ENCODE measurements at regions not wholly inside any gene's neighbourhood (a gene's known extent, or its start where the extent isn't known, plus 50 kb on each side); places are given as distances from the start of the nearest gene placed in this dataset.

- Histone ChIP-seq H3K9me3 (no peaks in the 10 kb centered on the region), H3K4me1 (no peaks in the 10 kb centered on the region), H3K27me3 (no peaks in the 10 kb centered on the region), H3K36me3 (no peaks in the 10 kb centered on the region), H3K27ac (no peak overlapping the region), H3K4me3 (no peak overlapping the region)
- TF ChIP-seq CTCF (IDR thresholded peaks at IDR 0.05) = no peak
- no peak for TF ChIP-seq POLR2AphosphoS5 (IDR thresholded peaks at IDR 0.05)
- no peak for TF ChIP-seq POLR2A (IDR thresholded peaks at IDR 0.05)
- intact Hi-C loops (cut with DNase I; ENCODE audit: low total_unique reads) = no loop called here
- DNase-seq (ENCODE audit: low spot score in 2 of 2) = no peak
Measured at GRCh38 chr4:62269918-62270317, 1069.8 kb downstream of the ADGRL3 start.

- Histone ChIP-seq H3K27me3 (no peaks in the 10 kb centered on the region), H3K36me3 (no peaks in the 10 kb centered on the region), H3K27ac (no peak overlapping the region), H3K4me1 (no peaks in the 10 kb centered on the region), H3K4me3 (no peak overlapping the region), H3K9me3 (no peaks in the 10 kb centered on the region)
- DNase-seq (ENCODE audit: low spot score in 2 of 2) = no peak
- no peak for TF ChIP-seq POLR2AphosphoS5 (IDR thresholded peaks at IDR 0.05)
- TF ChIP-seq CTCF (IDR thresholded peaks at IDR 0.05) = no peak
- TF ChIP-seq POLR2A (IDR thresholded peaks at IDR 0.05) = no peak
- intact Hi-C loops (cut with DNase I; ENCODE audit: low total_unique reads) = no loop called here
Measured at GRCh38 chr4:62263454-62263853, 1063.3 kb downstream of the ADGRL3 start.

- H3K27me3 ChIP-seq = no peaks in the 10 kb centered on the region
- TF ChIP-seq CTCF (IDR thresholded peaks at IDR 0.05) (no peak), POLR2A (IDR thresholded peaks at IDR 0.05) (no peak)
- H3K27ac ChIP-seq = no peak overlapping the region
- intact Hi-C loops (cut with DNase I; ENCODE audit: low total_unique reads) = no loop called here
- no peak overlapping the region for H3K4me3 ChIP-seq
- no peaks in the 10 kb centered on the region for H3K4me1 ChIP-seq
- H3K36me3 ChIP-seq = no peaks in the 10 kb centered on the region
- no peak for DNase-seq (ENCODE audit: low spot score in 2 of 2)
- no peaks in the 10 kb centered on the region for H3K9me3 ChIP-seq
Measured at GRCh38 chr4:62262676-62263075, 1062.5 kb downstream of the ADGRL3 start.

GRCh38 chr4:62260254-62260653 is 1060.1 kb downstream of the ADGRL3 start:
- Histone ChIP-seq H3K36me3 (no peaks in the 10 kb centered on the region), H3K4me1 (no peaks in the 10 kb centered on the region), H3K4me3 (no peak overlapping the region), H3K9me3 (no peaks in the 10 kb centered on the region), H3K27me3 (no peaks in the 10 kb centered on the region), H3K27ac (no peak overlapping the region)
- no peak for TF ChIP-seq CTCF (IDR thresholded peaks at IDR 0.05)
- TF ChIP-seq POLR2A (IDR thresholded peaks at IDR 0.05) = no peak
- TF ChIP-seq POLR2AphosphoS5 (IDR thresholded peaks at IDR 0.05) = no peak
- no peak for DNase-seq (ENCODE audit: low spot score in 2 of 2)
- intact Hi-C loops (cut with DNase I; ENCODE audit: low total_unique reads) = no loop called here

GRCh38 chr4:62256479-62256878 is 1056.4 kb downstream of the ADGRL3 start:
- no peaks in the 10 kb centered on the region for H3K27me3 ChIP-seq
- DNase-seq (ENCODE audit: low spot score in 2 of 2) = no peak
- H3K27ac ChIP-seq = no peak overlapping the region
- intact Hi-C loops (cut with DNase I; ENCODE audit: low total_unique reads) = no loop called here
- no peaks in the 10 kb centered on the region for H3K36me3 ChIP-seq
- H3K4me3 ChIP-seq = no peak overlapping the region
- H3K9me3 ChIP-seq = no peaks in the 10 kb centered on the region
- TF ChIP-seq POLR2AphosphoS5 (IDR thresholded peaks at IDR 0.05) (no peak), POLR2A (IDR thresholded peaks at IDR 0.05) (no peak), CTCF (IDR thresholded peaks at IDR 0.05) (no peak)
- H3K4me1 ChIP-seq = no peaks in the 10 kb centered on the region
